ENCODE measurements at regions not wholly inside any gene's neighbourhood (a gene's known extent, or its start where the extent isn't known, plus 50 kb on each side); places are given as distances from the start of the nearest gene placed in this dataset.

DNA sequence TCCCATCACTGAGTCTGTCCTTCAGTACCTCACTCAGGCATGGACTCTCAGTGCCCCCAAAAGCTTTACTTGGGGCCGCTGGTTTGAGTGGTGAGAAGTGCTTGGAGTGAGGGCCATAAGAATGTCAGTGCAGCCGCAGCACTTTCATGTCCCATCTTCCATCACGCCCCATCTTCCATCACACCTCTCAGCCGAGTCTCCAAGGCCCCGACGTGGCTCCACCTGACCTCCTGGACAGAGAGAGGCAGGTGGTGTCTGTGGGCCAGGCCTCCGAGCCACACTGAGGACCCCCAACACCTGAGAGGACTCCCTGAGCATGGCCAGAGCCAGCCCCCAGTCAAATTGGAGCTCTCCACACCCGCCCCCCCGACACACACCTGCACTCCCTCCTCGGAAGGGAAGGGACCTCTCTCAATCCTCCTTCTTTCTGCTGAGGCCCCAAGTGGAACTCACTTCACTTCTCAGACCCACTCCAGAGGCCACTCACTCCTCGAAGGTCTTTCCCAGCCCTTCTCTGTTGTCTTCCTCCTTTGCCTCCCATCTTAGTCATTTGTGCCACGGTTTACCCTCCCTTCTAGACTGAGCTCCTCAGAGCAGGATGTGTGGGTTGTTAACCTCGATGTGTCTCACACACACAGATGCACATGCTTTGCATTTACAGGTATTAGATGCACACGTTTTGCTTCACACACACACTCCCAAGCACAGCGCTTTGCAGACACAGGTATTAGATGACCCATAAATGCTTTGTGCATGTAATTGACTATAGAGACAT is 65.7 kb upstream of the ATP12A start:
- H4K91ac ChIP-seq (ENCODE audit: low read depth, low read length): no peak overlapping the region
- H2BK5ac ChIP-seq (ENCODE audit: low read depth, low read length, poor library complexity): no peak overlapping the region
- no peak overlapping the region for H4K12ac ChIP-seq (ENCODE audit: low read depth, low read length)
- no peak overlapping the region for H3K4ac ChIP-seq (ENCODE audit: low read depth, low read length)
- no CpG with 5 or more reads among the region's 15 CpGs for WGBS (ENCODE audit: extremely low coverage, insufficient coverage, insufficient read length)
- H3K27ac ChIP-seq (ENCODE audit: low read depth, low read length): no peak overlapping the region
- no peak overlapping the region for H3K18ac ChIP-seq (ENCODE audit: low read length)
- peaks cover 12 to 19% of the 10 kb centered on the region in 2 experiments for H3K4me1 ChIP-seq (ENCODE audit: control insufficient read depth in 1 of 2, insufficient read depth in 2 of 2, low read length in 2 of 2)
- H3K9ac ChIP-seq (ENCODE audit: low read length): no peak overlapping the region
- no peaks in the 10 kb centered on the region for H3K27me3 ChIP-seq (ENCODE audit: insufficient read depth, low read length)
- no peaks in the 10 kb centered on the region for H3K9me3 ChIP-seq (ENCODE audit: insufficient read depth, low read depth, low read length)
- no peak for DNase-seq
- no peaks in the 10 kb centered on the region for H3K36me3 ChIP-seq (ENCODE audit: control insufficient read depth in 1 of 2, insufficient read depth in 2 of 2, low read length in 2 of 2)
- no peak overlapping the region for H2BK120ac ChIP-seq (ENCODE audit: insufficient read depth, low read length, poor library complexity)
- no peak overlapping the region for H3K4me2 ChIP-seq (ENCODE audit: low read length)
- H3K14ac ChIP-seq (ENCODE audit: low read length): no peak overlapping the region
- H3K79me2 ChIP-seq (ENCODE audit: control insufficient read depth, insufficient read depth, low read length, poor library complexity): no peaks in the 10 kb centered on the region
- no peak overlapping the region for H2AK5ac ChIP-seq (ENCODE audit: low read length)
- no peak overlapping the region for H2BK12ac ChIP-seq (ENCODE audit: low read length)
- H3K79me1 ChIP-seq (ENCODE audit: low read length): no peaks in the 10 kb centered on the region
- no peak overlapping the region for H4K8ac ChIP-seq (ENCODE audit: low read depth, low read length)
- H3K23ac ChIP-seq (ENCODE audit: low read length): no peak overlapping the region
- H2AFZ ChIP-seq (ENCODE audit: insufficient read depth, low read length, poor library complexity): no peak overlapping the region
- H3K4me3 ChIP-seq (ENCODE audit: low read depth, low read length): no peak overlapping the region

DNA sequence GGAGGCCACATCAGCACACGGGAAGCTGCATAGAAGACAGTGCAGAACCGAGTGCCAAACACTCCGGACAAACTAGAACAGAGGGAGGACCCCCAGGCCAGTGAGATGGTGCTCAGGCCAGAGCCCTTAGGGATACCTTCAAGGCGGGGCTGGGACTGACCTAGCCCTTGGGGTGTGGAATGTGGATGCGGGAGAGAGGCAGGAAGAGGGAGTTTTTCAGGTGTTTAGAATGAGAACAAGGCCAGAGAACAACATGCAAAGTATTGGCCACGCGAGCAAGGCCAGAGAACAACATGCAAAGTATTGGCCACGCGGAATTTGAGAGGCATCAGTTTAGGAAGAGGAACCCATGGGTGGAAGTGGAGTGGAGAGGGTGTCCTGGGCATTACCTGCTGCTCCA is 65.1 kb upstream of the ATP12A start:
- H2BK12ac ChIP-seq (ENCODE audit: low read length): no peak overlapping the region
- H3K23ac ChIP-seq (ENCODE audit: low read length): no peak overlapping the region
- no peaks in the 10 kb centered on the region for H3K79me2 ChIP-seq (ENCODE audit: control insufficient read depth, insufficient read depth, low read length, poor library complexity)
- H3K4me1 ChIP-seq (ENCODE audit: control insufficient read depth in 1 of 2, insufficient read depth in 2 of 2, low read length in 2 of 2): peaks cover 12 to 19% of the 10 kb centered on the region in 2 experiments
- H3K14ac ChIP-seq (ENCODE audit: low read length): no peak overlapping the region
- H2AK5ac ChIP-seq (ENCODE audit: low read length): no peak overlapping the region
- no peak overlapping the region for H2AFZ ChIP-seq (ENCODE audit: insufficient read depth, low read length, poor library complexity)
- no peak overlapping the region for H3K4me3 ChIP-seq (ENCODE audit: low read depth, low read length)
- no CpG with 5 or more reads among the region's 9 CpGs for WGBS (ENCODE audit: extremely low coverage, insufficient coverage, insufficient read length)
- H4K12ac ChIP-seq (ENCODE audit: low read depth, low read length): no peak overlapping the region
- H3K18ac ChIP-seq (ENCODE audit: low read length): no peak overlapping the region
- no peak overlapping the region for H3K9ac ChIP-seq (ENCODE audit: low read length)
- peak in 1 of 2 donors; percentile 17 for DNase-seq
- no peak overlapping the region for H3K4me2 ChIP-seq (ENCODE audit: low read length)
- H3K27me3 ChIP-seq (ENCODE audit: insufficient read depth, low read length): no peaks in the 10 kb centered on the region
- no peak overlapping the region for H2BK120ac ChIP-seq (ENCODE audit: insufficient read depth, low read length, poor library complexity)
- H3K9me3 ChIP-seq (ENCODE audit: insufficient read depth, low read depth, low read length): no peaks in the 10 kb centered on the region
- H4K8ac ChIP-seq (ENCODE audit: low read depth, low read length): no peak overlapping the region
- H3K36me3 ChIP-seq (ENCODE audit: control insufficient read depth in 1 of 2, insufficient read depth in 2 of 2, low read length in 2 of 2): no peaks in the 10 kb centered on the region
- no peak overlapping the region for H2BK5ac ChIP-seq (ENCODE audit: low read depth, low read length, poor library complexity)
- H4K91ac ChIP-seq (ENCODE audit: low read depth, low read length): no peak overlapping the region
- no peak overlapping the region for H3K27ac ChIP-seq (ENCODE audit: low read depth, low read length)
- no peak overlapping the region for H3K4ac ChIP-seq (ENCODE audit: low read depth, low read length)
- H3K79me1 ChIP-seq (ENCODE audit: low read length): no peaks in the 10 kb centered on the region

DNA sequence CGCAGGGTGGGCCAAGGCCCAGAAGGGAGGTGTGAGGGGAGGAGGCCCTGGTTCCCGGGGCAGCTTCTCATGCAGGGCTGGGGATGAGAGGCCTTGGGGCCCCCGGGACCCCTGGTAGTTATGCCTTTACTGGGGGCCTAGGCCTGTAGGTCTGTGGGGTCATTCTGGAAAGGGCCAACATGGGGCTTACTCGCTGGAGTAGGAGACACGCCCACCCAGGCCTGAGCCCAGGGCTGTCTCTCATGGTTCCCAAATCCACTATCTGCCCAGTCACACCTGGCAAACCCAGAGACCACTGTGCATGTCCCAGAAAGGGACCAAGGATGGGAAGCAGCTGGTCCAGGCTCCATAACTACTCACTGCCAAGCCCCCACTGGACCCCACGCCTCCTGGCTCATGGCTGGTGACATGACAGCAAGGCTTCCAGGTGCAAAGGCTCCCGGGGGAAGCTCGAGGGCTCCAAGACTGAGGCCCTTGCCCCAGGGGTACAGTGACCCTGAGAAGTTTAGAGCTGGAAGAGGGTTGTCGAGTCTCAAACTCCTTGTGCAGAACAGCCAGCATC is 64.2 kb upstream of the ATP12A start:
- Histone ChIP-seq H3K23ac (ENCODE audit: low read length) (no peak overlapping the region), H3K18ac (ENCODE audit: low read length) (no peak overlapping the region), H2BK12ac (ENCODE audit: low read length) (no peak overlapping the region), H3K79me1 (ENCODE audit: low read length) (no peaks in the 10 kb centered on the region), H4K91ac (ENCODE audit: low read depth, low read length) (no peak overlapping the region), H2AK5ac (ENCODE audit: low read length) (no peak overlapping the region), H3K4me2 (ENCODE audit: low read length) (no peak overlapping the region), H3K4ac (ENCODE audit: low read depth, low read length) (no peak overlapping the region), H3K14ac (ENCODE audit: low read length) (no peak overlapping the region), H4K8ac (ENCODE audit: low read depth, low read length) (no peak overlapping the region), H3K9ac (ENCODE audit: low read length) (no peak overlapping the region), H3K27me3 (ENCODE audit: insufficient read depth, low read length) (no peaks in the 10 kb centered on the region), H3K4me3 (ENCODE audit: low read depth, low read length) (no peak overlapping the region), H3K79me2 (ENCODE audit: control insufficient read depth, insufficient read depth, low read length, poor library complexity) (no peaks in the 10 kb centered on the region), H2BK120ac (ENCODE audit: insufficient read depth, low read length, poor library complexity) (no peak overlapping the region), H4K12ac (ENCODE audit: low read depth, low read length) (no peak overlapping the region), H3K36me3 (ENCODE audit: control insufficient read depth in 1 of 2, insufficient read depth in 2 of 2, low read length in 2 of 2) (no peaks in the 10 kb centered on the region), H2BK5ac (ENCODE audit: low read depth, low read length, poor library complexity) (no peak overlapping the region), H3K27ac (ENCODE audit: low read depth, low read length) (no peak overlapping the region), H3K4me1 (ENCODE audit: control insufficient read depth in 1 of 2, insufficient read depth in 2 of 2, low read length in 2 of 2) (peaks cover 12 to 19% of the 10 kb centered on the region in 2 experiments), H2AFZ (ENCODE audit: insufficient read depth, low read length, poor library complexity) (no peak overlapping the region), H3K9me3 (ENCODE audit: insufficient read depth, low read depth, low read length) (no peaks in the 10 kb centered on the region)
- DNase-seq: no peak
- no CpG with 5 or more reads among the region's 9 CpGs for whole genome bisulfite sequencing (ENCODE audit: extremely low coverage, insufficient coverage, insufficient read length)

DNA sequence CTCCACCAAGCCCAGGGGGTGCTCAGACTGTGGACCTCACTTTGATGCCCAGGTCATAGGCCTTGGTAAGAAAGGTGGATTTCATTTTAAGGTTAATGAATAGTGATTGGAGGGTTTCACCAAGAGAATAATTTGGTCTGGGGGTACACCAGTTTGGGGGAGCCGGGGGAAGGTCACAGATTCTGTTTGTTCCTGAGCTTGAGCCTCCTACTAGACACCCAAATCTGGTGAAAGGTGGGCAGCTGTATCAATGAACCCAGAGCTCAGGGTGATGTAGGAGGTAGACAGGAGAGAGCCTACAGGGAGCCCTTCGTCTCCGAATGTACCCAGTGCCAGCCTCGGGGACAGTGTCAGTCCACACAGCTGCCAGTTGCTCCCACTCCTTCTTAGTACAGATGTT is 63.7 kb upstream of the ATP12A start:
- H2BK5ac ChIP-seq (ENCODE audit: low read depth, low read length, poor library complexity): no peak overlapping the region
- no peaks in the 10 kb centered on the region for H3K79me2 ChIP-seq (ENCODE audit: control insufficient read depth, insufficient read depth, low read length, poor library complexity)
- H2AFZ ChIP-seq (ENCODE audit: insufficient read depth, low read length, poor library complexity): no peak overlapping the region
- H3K79me1 ChIP-seq (ENCODE audit: low read length): no peaks in the 10 kb centered on the region
- H3K23ac ChIP-seq (ENCODE audit: low read length): no peak overlapping the region
- H4K91ac ChIP-seq (ENCODE audit: low read depth, low read length): no peak overlapping the region
- peaks cover 12 to 19% of the 10 kb centered on the region in 2 experiments for H3K4me1 ChIP-seq (ENCODE audit: control insufficient read depth in 1 of 2, insufficient read depth in 2 of 2, low read length in 2 of 2)
- H2BK12ac ChIP-seq (ENCODE audit: low read length): no peak overlapping the region
- no peak overlapping the region for H3K18ac ChIP-seq (ENCODE audit: low read length)
- H3K9ac ChIP-seq (ENCODE audit: low read length): no peak overlapping the region
- no peaks in the 10 kb centered on the region for H3K27me3 ChIP-seq (ENCODE audit: insufficient read depth, low read length)
- no peak overlapping the region for H4K8ac ChIP-seq (ENCODE audit: low read depth, low read length)
- no CpG with 5 or more reads among the region's 4 CpGs for WGBS (ENCODE audit: extremely low coverage, insufficient coverage, insufficient read length)
- H3K4me2 ChIP-seq (ENCODE audit: low read length): no peak overlapping the region
- no peak overlapping the region for H4K12ac ChIP-seq (ENCODE audit: low read depth, low read length)
- H3K4ac ChIP-seq (ENCODE audit: low read depth, low read length): no peak overlapping the region
- H3K36me3 ChIP-seq (ENCODE audit: control insufficient read depth in 1 of 2, insufficient read depth in 2 of 2, low read length in 2 of 2): no peaks in the 10 kb centered on the region
- no peak overlapping the region for H3K4me3 ChIP-seq (ENCODE audit: low read depth, low read length)
- no peak overlapping the region for H3K27ac ChIP-seq (ENCODE audit: low read depth, low read length)
- H3K9me3 ChIP-seq (ENCODE audit: insufficient read depth, low read depth, low read length): no peaks in the 10 kb centered on the region
- H2AK5ac ChIP-seq (ENCODE audit: low read length): no peak overlapping the region
- no peak for DNase-seq
- H2BK120ac ChIP-seq (ENCODE audit: insufficient read depth, low read length, poor library complexity): no peak overlapping the region
- no peak overlapping the region for H3K14ac ChIP-seq (ENCODE audit: low read length)

Measured in trophoblast cell (in vitro differentiated cells and primary cell).